Right renal pelvis (tissue), 4 donors: ENCODE measurements at regions not wholly inside any gene's neighbourhood (a gene's known extent, or its start where the extent isn't known, plus 50 kb on each side); places are given as distances from the start of the nearest gene placed in this dataset.
"Not testable (repeated sequence)": the region's sequence is repeated elsewhere in the genome, so short reads cannot be mapped to it uniquely, and the experiment has no call there.

Source experiments
- DNase-seq, 4 donors: peaks; one replicate each; pipeline ENCODE4 v3.0.0-alpha.2; 2013; ENCODE audit warnings: low read depth in 4 of 4, low spot score in 3 of 4, missing footprints in 1 of 4

DNA sequence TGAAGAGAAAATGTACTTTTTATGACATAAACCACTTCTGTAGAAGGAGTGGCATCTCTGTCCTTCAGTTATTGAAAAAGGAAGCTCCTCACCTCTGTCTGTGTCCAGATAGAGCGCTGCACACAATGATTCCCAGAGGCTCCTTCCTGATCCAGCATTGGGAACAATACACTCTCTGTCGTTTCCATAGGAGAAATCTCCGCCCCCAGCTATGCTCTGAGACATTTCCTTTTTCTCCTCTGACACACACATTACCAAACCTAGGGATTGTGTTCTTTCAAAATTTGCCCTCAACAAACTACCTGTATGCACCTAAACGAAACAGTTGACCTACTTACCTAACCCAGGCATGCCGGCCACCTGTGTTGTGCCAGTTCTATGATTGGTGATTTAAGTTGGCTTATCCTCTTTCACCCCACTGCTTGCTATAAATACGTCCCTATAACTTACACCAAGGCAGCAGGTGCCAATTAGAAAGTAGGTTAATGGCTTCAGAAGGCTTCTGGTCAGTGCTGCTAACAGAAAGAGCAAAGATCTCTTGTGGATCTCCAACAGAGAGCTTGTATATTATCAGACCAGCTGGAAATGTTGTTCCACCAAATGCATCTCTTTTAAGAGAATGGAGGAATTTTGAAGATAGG lies 140.1 kb upstream of the JCAD start:
- no peak for DNase-seq

GRCh38 chr10:30197186-30197585 lies 137.8 kb upstream of the JCAD start:
- no peak for DNase-seq

GRCh38 chr10:30196559-30196958 lies 137.2 kb upstream of the JCAD start:
- DNase-seq: not testable (repeated sequence)

GRCh38 chr10:30192846-30193608 lies 133.6 kb upstream of the JCAD start:
- DNase-seq: no peak

- DNase-seq: no peak
These were observed 131.5 kb upstream of the JCAD start for GRCh38 chr10:30190577-30191552.

DNA sequence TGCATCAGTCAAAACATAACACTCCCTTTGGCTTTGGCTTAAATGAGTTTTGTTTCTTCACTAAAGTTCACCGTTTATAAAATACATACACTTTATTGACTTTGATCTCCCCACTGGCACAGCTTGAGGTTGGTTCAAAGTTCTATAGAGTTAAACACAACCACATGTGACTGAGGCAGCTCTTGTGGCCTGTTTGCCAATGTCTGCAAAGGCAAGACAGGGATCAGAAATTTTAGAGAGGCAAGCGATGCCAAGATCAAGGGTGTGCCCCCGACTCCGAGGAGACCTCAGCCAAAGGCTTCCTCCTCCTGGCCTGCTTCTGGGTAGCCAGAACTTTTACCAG lies 129.8 kb upstream of the JCAD start:
- DNase-seq: no peak

- DNase-seq: no peak
These were observed 129.3 kb upstream of the JCAD start for GRCh38 chr10:30188556-30189237.

- no peak for DNase-seq
These were observed 128.7 kb upstream of the JCAD start for GRCh38 chr10:30188101-30188500.

DNA sequence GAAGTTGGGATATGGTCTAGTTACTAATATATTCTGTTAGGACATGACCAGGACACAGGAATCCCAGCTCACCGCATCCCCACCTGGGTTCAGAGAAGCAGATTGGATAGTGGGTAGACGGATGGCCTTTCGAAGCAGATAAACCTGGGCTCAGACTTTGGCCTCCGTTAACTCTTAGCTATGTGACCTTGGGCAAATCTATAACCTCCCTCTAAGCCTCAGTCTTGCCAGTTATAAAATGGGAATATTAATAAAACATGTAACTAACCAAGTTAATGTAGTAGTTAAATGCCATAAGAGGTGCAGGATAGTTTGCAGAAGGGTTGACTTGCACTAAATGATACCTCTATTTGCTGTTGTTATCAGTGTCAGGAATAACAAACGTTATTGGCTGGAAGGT lies 127.6 kb upstream of the JCAD start:
- no peak for DNase-seq

GRCh38 chr10:30186371-30186875 lies 127.0 kb upstream of the JCAD start:
- no peak for DNase-seq

GRCh38 chr10:30185916-30186315 lies 126.5 kb upstream of the JCAD start:
- DNase-seq: no peak

GRCh38 chr10:30185341-30185740 lies 126.0 kb upstream of the JCAD start:
- no peak for DNase-seq

DNA sequence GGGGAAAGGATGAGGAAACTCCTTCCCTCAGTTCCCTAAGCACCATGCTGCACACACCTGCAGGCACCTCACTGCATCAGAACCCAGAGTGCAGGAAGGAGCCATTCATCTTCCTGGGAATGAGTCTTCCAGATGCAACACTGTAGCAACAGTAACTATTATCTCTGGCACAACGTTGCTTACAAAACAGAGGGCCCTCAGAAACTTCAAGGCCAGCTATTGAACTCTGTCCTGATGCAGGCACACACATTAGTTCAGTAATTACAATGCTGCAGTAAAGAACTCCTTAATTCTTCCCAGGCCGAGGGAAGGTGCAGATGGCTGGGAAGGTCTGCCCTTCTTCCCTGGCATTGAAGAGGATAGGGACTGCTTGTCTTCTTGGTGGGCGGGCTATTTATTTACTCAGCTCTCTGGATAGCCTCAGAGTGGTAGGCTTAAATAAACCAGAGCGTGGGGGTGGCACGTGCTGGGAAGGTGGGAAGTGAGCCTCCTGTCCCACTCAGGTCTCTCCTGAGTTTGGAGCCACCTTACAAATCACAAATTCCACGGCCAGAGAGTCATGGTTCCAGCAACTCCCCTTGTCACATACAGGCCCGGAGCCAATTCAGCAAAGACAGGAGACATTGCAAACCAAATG lies 125.1 kb upstream of the JCAD start:
- DNase-seq: no peak

GRCh38 chr10:30183055-30183402 lies 123.6 kb upstream of the JCAD start:
- no peak for DNase-seq

DNA sequence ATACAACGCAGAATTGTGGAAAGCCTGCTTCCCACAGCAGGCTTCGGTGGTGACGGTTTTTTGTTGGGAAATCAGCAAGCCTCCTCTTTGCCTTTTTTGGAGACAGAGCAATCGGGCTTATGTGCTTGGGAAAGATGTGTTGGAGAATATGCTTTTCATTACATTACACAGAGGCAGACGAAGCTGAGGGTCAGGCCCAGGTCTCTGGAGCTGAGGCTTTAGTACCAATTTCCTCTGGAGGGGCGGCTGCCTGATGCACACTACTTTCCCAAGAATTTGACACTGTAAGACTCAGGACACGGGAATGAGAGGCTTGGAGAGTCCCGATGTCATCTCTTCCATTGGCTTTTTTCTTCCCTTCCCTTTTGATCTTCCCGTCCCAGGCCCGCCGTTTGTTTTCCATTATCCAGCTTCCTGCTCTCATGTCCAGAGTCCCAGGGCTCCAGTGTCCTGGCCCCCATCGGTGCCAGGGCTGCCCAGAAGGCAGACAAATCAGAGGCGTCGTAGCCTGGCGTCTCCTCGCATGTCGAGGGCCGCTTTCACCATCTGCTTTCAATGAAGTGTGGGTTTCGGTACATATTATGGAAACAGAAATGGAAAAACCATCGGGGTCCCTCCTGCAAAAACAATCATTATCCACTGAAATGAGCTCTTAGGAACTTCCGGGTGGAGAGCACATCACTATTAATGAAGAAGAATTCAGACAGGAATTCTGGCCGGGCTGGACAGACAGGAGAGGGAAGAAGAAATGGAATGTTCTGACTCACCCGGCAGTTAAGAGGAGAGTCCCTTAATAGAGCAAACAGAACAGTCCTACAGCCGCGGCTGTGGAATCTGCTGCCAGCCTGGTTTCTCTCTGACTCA lies 123.0 kb upstream of the JCAD start:
- no peak for DNase-seq

DNA sequence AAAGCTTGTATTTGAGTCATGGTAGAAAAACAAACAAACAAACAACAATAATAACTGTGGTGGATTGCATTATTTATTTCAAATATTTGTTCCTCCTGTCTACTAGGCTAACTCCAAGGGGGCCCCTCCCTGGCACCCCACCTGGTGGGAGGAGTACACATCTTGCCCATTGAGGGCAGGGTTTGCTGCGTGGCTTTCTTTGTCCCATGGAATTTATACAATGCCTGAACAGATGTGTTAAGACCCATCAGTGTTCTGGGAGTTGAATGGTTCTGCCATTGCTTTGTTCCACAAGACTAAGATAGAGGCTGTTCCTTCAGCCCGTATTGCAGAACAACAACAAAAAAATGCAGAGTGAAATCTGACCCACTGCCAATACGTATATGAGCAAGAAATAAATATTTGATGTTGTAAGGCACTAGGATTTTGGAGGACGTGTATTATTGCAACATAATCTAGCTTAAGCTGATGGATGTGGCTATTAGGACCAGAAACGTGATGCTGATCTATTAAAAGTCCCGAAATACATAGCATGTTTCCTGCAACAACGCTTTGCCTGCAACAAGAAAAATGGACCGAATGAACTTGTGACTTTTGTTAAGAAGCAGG lies 119.1 kb upstream of the JCAD start:
- no peak for DNase-seq

DNA sequence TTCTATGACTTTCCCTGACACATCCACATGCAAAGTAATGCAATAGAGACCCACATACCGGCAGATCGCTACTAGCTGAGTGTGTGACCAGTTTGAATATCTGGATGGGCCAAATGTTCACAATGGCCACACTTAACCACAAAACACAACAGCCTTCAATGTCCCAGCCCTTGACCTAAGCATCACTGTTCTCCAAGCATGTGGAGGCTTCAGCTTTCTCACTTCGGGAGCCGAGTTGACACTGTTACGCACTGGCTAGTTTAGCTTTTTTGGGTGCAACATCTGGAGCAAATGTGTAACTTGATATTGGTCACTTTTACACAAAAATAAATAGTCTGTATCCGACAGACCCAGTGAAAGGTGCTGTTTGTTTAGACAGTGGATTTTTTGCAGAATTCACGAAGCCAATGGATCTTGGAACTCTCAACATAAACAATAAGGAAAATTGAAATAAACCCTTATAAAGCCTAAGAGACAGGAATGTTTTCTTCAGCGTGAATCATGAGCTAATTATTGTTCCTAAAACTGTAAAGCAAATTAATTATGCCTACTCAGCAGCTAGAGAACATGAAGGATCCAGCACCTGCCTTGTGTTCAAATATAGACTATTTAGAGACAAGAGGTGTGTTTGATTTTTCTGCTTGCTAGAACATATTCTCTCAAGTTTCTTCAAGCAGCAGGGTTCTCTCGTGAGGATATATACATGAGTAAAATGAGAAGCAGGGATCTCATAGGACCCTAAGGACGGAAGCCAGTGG lies 117.6 kb upstream of the JCAD start:
- DNase-seq: no peak

- DNase-seq: no peak
These were observed 116.8 kb upstream of the JCAD start for GRCh38 chr10:30176182-30176581.
